WTC11 (cell line): ENCODE measurements at regions not wholly inside any gene's neighbourhood (a gene's known extent, or its start where the extent isn't known, plus 50 kb on each side); places are given as distances from the start of the nearest gene placed in this dataset.

Source experiments
- ATAC-seq: fragments of 200-7000 bp; cut with Tn5 transposase; 2 replicates; pipeline ENCODE4 v1.10.0; 2021; ENCODE audit warnings: mild to moderate bottlenecking, moderate library complexity
- CTCF ChIA-PET: fragments of 300-600 bp; sonication (Branson Sonifier 250); formaldehyde crosslinking; loops from one replicate; lab custom pipeline; 2021; ENCODE audit warnings: antibody characterized with exemption; lab: Charles Lee
- POLR2A ChIA-PET: fragments of 350-600 bp; sonication (Branson Sonifier 250); formaldehyde crosslinking; loops from one replicate; lab custom pipeline; 2021; ENCODE audit warnings: antibody characterized with exemption; lab: Charles Lee
- DNase-seq: peaks from one replicate; pipeline ENCODE4 v3.0.0; 2021; ENCODE audit warnings: low spot score
- H3K27ac Mint-ChIP-seq: 2 replicates; pipeline ENCODE4 v1.8.0; 2021; ENCODE audit warnings: mixed read lengths
- H3K27me3 Mint-ChIP-seq: 2 replicates; pipeline ENCODE4 v1.8.0; 2021; ENCODE audit warnings: low read depth, mild to moderate bottlenecking, moderate library complexity, mixed read lengths
- H3K36me3 Mint-ChIP-seq: 2 replicates; pipeline ENCODE4 v1.8.0; 2021; ENCODE audit warnings: mixed read lengths
- H3K4me1 Mint-ChIP-seq: 2 replicates; pipeline ENCODE4 v1.8.0; 2022; ENCODE audit warnings: mixed read lengths
- H3K4me3 Mint-ChIP-seq: 2 replicates; pipeline ENCODE4 v1.8.0; 2021; ENCODE audit warnings: mild to moderate bottlenecking, moderate library complexity, mixed read lengths
- H3K9me3 Mint-ChIP-seq: 2 replicates; pipeline ENCODE4 v1.8.0; 2021; ENCODE audit warnings: mixed read lengths
- ATF1 ChIP-seq: sonication (generic); formaldehyde crosslinking; IDR thresholded peaks from 2 replicates; pipeline ENCODE4 v1.8.1; 2023; ENCODE audit warnings: mild to moderate bottlenecking, moderate library complexity, missing genetic modification reagents
- CREB1 ChIP-seq: sonication (generic); formaldehyde crosslinking; IDR thresholded peaks from 2 replicates; pipeline ENCODE4 v1.8.0; 2023; ENCODE audit warnings: mild to moderate bottlenecking, missing genetic modification reagents
- ELF4 ChIP-seq: sonication (generic); formaldehyde crosslinking; IDR thresholded peaks from 2 replicates; pipeline ENCODE4 v1.8.1; 2022; ENCODE audit warnings: low read depth, mild to moderate bottlenecking, moderate library complexity, missing genetic modification reagents
- ETV6 ChIP-seq: sonication (generic); formaldehyde crosslinking; IDR thresholded peaks from 2 replicates; pipeline ENCODE4 v1.8.1; 2022; ENCODE audit warnings: mild to moderate bottlenecking, missing genetic modification reagents
- GRHL2 ChIP-seq: fragments of 250-450 bp; sonication (Bioruptor Pico); IDR thresholded peaks from 2 replicates; pipeline ENCODE4 v1.8.0; 2022; ENCODE audit warnings: mild to moderate bottlenecking, moderate library complexity; ENCODE audit not compliant: insufficient replicate concordance, severe bottlenecking
- HMGA2 ChIP-seq: fragments of 250-450 bp; sonication (Bioruptor Pico); IDR thresholded peaks from 2 replicates; pipeline ENCODE4 v1.4.0; 2021; ENCODE audit warnings: mild to moderate bottlenecking, moderate library complexity
- KAT7 ChIP-seq: sonication (generic); formaldehyde crosslinking; IDR thresholded peaks from 2 replicates; pipeline ENCODE4 v1.8.1; 2023; ENCODE audit warnings: missing genetic modification reagents, mild to moderate bottlenecking, borderline replicate concordance
- NR1H2 ChIP-seq: sonication (generic); formaldehyde crosslinking; IDR thresholded peaks from 2 replicates; pipeline ENCODE4 v1.9.0; 2021; ENCODE audit warnings: mild to moderate bottlenecking, moderate library complexity, missing genetic modification reagents
- NR2C2 ChIP-seq: sonication (generic); formaldehyde crosslinking; IDR thresholded peaks from 2 replicates; pipeline ENCODE4 v1.8.0; 2022; ENCODE audit warnings: mild to moderate bottlenecking, missing genetic modification reagents
- OVOL2 ChIP-seq: fragments of 250-450 bp; sonication (Bioruptor Pico); IDR thresholded peaks from 2 replicates; pipeline ENCODE4 v1.9.0; 2021; ENCODE audit warnings: mild to moderate bottlenecking, borderline replicate concordance
- TCF7 ChIP-seq: sonication (generic); formaldehyde crosslinking; IDR thresholded peaks from 2 replicates; pipeline ENCODE4 v1.8.0; 2022; ENCODE audit warnings: mild to moderate bottlenecking, low read depth, missing genetic modification reagents, moderate library complexity
- TEAD4 ChIP-seq: sonication (generic); formaldehyde crosslinking; IDR thresholded peaks from 2 replicates; pipeline ENCODE4 v1.8.0; 2022; ENCODE audit warnings: mild to moderate bottlenecking, missing genetic modification reagents
- ZNF138 ChIP-seq: sonication (generic); formaldehyde crosslinking; conservative IDR thresholded peaks from 2 replicates; pipeline ENCODE4 v1.8.1; 2022; ENCODE audit warnings: mild to moderate bottlenecking, moderate library complexity, missing genetic modification reagents
- ZNF317 ChIP-seq: sonication (generic); formaldehyde crosslinking; IDR thresholded peaks from 2 replicates; pipeline ENCODE4 v1.8.1; 2023; ENCODE audit warnings: low read depth, mild to moderate bottlenecking, moderate library complexity, missing genetic modification reagents, borderline replicate concordance
- ZNF396 ChIP-seq: fragments of 250-450 bp; sonication (Bioruptor Pico); IDR thresholded peaks from 2 replicates; pipeline ENCODE4 v1.8.0; 2021; ENCODE audit warnings: mild to moderate bottlenecking, moderate library complexity, borderline replicate concordance
- TF ChIP-seq, protein P1 (sequence below): fragments of 250-450 bp; sonication (Bioruptor Pico); IDR thresholded peaks from 2 replicates; pipeline ENCODE4 v1.9.0; 2021; ENCODE audit warnings: mild to moderate bottlenecking
- TF ChIP-seq, protein P2 (sequence below): sonication (generic); formaldehyde crosslinking; IDR thresholded peaks from 2 replicates; pipeline ENCODE4 v1.8.1; 2023; ENCODE audit warnings: mild to moderate bottlenecking, missing genetic modification reagents
- TF ChIP-seq, protein P3 (sequence below): fragments of 250-450 bp; sonication (Bioruptor Pico); conservative IDR thresholded peaks from 2 replicates; pipeline ENCODE4 v1.9.0; 2021; ENCODE audit warnings: mild to moderate bottlenecking
- TF ChIP-seq, protein P4 (sequence below): sonication (generic); formaldehyde crosslinking; IDR thresholded peaks from 2 replicates; pipeline ENCODE4 v1.8.1; 2022; ENCODE audit warnings: missing genetic modification reagents, borderline replicate concordance
- TF ChIP-seq, protein P5 (sequence below): sonication (generic); formaldehyde crosslinking; IDR thresholded peaks from 2 replicates; pipeline ENCODE4 v1.8.0; 2022; ENCODE audit warnings: mild to moderate bottlenecking, missing genetic modification reagents
- TF ChIP-seq, protein P6 (sequence below): fragments of 250-450 bp; sonication (Bioruptor Pico); IDR thresholded peaks from 2 replicates; pipeline ENCODE4 v2.1.2; 2022; ENCODE audit warnings: mild to moderate bottlenecking, moderate library complexity
- TF ChIP-seq, protein P7 (sequence below): sonication (generic); formaldehyde crosslinking; IDR thresholded peaks from 2 replicates; pipeline ENCODE4 v1.8.0; 2023; ENCODE audit warnings: missing genetic modification reagents
- TF ChIP-seq, protein P8 (sequence below): sonication (generic); formaldehyde crosslinking; IDR thresholded peaks from 2 replicates; pipeline ENCODE4 v1.8.0; 2023; ENCODE audit warnings: mild to moderate bottlenecking, missing genetic modification reagents
- TF ChIP-seq, protein P9 (sequence below): sonication (generic); formaldehyde crosslinking; IDR thresholded peaks from 2 replicates; pipeline ENCODE4 v1.8.1; 2023; ENCODE audit warnings: mild to moderate bottlenecking, missing genetic modification reagents

DNA sequence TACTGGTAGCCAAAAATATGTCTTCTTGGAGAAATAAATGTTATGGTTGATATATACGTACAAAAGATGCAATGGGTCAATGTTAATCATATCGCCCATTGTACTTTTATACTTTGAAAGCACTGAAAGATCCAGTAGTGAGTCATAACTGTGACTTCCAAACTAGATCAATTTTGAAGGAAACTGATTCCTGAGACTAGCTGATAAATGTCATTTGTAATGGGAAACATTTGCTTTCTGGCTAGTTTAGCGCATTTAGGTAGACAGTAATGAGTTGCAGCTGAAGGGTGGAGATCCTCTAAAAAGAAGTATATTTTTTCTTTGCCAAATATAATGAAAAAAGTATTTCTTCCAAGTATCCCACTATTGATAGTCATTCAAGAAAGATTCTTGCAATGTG, 53.5 kb upstream of the ARHGAP21 start (continued):
- TF ChIP-seq, protein P1, sequence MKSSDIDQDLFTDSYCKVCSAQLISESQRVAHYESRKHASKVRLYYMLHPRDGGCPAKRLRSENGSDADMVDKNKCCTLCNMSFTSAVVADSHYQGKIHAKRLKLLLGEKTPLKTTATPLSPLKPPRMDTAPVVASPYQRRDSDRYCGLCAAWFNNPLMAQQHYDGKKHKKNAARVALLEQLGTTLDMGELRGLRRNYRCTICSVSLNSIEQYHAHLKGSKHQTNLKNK (CRISPR knock-in tag): no peak
- TF ChIP-seq NR1H2 (CRISPR knock-in tag): no peak
- TF ChIP-seq, protein P2, sequence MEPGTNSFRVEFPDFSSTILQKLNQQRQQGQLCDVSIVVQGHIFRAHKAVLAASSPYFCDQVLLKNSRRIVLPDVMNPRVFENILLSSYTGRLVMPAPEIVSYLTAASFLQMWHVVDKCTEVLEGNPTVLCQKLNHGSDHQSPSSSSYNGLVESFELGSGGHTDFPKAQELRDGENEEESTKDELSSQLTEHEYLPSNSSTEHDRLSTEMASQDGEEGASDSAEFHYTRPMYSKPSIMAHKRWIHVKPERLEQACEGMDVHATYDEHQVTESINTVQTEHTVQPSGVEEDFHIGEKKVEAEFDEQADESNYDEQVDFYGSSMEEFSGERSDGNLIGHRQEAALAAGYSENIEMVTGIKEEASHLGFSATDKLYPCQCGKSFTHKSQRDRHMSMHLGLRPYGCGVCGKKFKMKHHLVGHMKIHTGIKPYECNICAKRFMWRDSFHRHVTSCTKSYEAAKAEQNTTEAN (CRISPR knock-in tag): no peak
- no peak for TF ChIP-seq OVOL2 (CRISPR knock-in tag)
- TF ChIP-seq TCF7: no peak
- TF ChIP-seq NR2C2 (CRISPR knock-in tag): no peak
- no peak for TF ChIP-seq HMGA2 (CRISPR knock-in tag)

DNA sequence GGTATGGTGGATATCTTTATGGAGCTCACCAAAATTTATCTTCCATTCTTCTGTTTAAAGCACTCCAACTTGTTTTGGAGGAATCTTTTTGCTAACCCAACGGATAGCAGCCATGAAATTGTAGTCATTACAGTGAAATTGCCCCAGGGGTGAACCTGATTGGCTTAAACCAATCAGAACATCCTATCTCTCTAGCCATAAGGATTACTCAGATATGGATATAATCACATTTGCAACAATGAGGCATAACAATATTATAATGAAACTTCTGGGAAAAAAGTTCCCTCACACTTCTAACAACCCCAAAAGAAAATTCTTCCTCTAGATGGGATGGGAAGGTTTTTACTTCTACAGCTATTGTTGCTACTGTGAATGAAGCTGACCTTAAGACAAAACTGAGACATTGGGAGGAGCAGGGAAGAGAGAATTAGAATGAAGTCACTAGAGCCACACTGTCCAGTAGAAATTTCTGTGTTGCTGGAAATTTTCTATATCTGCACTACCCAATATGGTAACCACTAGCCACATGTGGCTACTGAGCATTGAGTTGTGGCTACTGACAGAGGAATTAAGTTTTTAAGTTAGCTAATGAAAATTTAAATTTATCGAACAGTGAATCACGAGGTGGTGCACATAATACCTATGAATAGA, 50.4 kb upstream of the ARHGAP21 start:
- DNase-seq: no peak
- Mint-ChIP-seq H3K36me3 (no peaks in the 10 kb centered on the region), H3K27ac (no peak overlapping the region), H3K9me3 (no peaks in the 10 kb centered on the region), H3K4me1 (no peaks in the 10 kb centered on the region; the same call in 1 of the 2 replicates), H3K4me3 (no peak overlapping the region), H3K27me3 (no peaks in the 10 kb centered on the region)
- ChIA-PET CTCF (no interaction called here), POLR2A (no interaction called here)
- no peak for ATAC-seq
- no peak for TF ChIP-seq ZNF396 (CRISPR knock-in tag)
- no peak for TF ChIP-seq ELF4 (CRISPR knock-in tag)
- TF ChIP-seq, protein P3, sequence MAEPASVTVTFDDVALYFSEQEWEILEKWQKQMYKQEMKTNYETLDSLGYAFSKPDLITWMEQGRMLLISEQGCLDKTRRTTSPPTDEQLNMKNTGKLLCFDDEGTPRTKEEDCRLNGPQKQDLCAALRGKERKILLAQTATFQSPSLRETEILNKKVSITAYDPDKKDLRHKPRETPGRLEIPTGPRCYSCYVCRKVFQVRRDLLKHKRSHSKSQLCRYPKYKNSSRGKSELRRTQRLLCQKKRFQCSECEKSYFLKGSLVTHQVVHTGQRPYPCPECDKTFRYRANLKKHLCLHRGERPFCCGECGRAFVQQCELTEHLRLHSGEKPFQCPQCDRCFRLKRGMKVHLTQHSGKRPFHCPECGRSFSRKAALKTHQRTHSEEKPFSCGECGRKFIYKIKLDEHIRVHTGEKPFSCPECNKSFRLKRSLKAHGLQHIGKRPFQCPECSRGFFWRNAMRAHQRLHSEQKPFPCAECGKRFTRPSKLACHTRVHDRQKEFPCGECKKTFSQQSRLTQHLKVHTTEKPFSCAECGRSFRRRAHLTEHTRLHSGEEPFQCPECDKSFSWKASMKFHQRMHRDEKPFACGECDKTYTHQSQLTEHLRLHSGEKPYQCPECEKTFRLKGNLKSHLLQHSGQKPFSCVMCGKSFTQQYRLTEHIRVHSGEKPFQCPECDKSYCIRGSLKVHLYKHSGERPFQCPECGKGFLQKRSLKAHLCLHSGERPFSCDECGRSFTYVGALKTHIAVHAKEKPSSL: no peak
- no peak for TF ChIP-seq ATF1 (CRISPR knock-in tag)
- TF ChIP-seq, protein P4, sequence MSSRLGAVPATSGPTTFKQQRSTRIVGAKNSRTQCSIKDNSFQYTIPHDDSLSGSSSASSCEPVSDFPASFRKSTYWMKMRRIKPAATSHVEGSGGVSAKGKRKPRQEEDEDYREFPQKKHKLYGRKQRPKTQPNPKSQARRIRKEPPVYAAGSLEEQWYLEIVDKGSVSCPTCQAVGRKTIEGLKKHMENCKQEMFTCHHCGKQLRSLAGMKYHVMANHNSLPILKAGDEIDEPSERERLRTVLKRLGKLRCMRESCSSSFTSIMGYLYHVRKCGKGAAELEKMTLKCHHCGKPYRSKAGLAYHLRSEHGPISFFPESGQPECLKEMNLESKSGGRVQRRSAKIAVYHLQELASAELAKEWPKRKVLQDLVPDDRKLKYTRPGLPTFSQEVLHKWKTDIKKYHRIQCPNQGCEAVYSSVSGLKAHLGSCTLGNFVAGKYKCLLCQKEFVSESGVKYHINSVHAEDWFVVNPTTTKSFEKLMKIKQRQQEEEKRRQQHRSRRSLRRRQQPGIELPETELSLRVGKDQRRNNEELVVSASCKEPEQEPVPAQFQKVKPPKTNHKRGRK (CRISPR knock-in tag): no peak
- TF ChIP-seq TEAD4 (CRISPR knock-in tag): no peak
- TF ChIP-seq, protein P5, sequence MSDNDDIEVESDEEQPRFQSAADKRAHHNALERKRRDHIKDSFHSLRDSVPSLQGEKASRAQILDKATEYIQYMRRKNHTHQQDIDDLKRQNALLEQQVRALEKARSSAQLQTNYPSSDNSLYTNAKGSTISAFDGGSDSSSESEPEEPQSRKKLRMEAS: no peak
- TF ChIP-seq ETV6 (CRISPR knock-in tag): no peak
- TF ChIP-seq, protein P6, sequence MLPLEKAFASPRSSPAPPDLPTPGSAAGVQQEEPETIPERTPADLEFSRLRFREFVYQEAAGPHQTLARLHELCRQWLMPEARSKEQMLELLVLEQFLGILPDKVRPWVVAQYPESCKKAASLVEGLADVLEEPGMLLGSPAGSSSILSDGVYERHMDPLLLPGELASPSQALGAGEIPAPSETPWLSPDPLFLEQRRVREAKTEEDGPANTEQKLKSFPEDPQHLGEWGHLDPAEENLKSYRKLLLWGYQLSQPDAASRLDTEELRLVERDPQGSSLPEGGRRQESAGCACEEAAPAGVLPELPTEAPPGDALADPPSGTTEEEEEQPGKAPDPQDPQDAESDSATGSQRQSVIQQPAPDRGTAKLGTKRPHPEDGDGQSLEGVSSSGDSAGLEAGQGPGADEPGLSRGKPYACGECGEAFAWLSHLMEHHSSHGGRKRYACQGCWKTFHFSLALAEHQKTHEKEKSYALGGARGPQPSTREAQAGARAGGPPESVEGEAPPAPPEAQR (CRISPR knock-in tag): no peak
- TF ChIP-seq ZNF138 (CRISPR knock-in tag): no peak
- TF ChIP-seq CREB1 (CRISPR knock-in tag): no peak
- TF ChIP-seq, protein P7, sequence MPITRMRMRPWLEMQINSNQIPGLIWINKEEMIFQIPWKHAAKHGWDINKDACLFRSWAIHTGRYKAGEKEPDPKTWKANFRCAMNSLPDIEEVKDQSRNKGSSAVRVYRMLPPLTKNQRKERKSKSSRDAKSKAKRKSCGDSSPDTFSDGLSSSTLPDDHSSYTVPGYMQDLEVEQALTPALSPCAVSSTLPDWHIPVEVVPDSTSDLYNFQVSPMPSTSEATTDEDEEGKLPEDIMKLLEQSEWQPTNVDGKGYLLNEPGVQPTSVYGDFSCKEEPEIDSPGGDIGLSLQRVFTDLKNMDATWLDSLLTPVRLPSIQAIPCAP (CRISPR knock-in tag): no peak
- TF ChIP-seq ZNF317 (CRISPR knock-in tag): no peak
- TF ChIP-seq, protein P8, sequence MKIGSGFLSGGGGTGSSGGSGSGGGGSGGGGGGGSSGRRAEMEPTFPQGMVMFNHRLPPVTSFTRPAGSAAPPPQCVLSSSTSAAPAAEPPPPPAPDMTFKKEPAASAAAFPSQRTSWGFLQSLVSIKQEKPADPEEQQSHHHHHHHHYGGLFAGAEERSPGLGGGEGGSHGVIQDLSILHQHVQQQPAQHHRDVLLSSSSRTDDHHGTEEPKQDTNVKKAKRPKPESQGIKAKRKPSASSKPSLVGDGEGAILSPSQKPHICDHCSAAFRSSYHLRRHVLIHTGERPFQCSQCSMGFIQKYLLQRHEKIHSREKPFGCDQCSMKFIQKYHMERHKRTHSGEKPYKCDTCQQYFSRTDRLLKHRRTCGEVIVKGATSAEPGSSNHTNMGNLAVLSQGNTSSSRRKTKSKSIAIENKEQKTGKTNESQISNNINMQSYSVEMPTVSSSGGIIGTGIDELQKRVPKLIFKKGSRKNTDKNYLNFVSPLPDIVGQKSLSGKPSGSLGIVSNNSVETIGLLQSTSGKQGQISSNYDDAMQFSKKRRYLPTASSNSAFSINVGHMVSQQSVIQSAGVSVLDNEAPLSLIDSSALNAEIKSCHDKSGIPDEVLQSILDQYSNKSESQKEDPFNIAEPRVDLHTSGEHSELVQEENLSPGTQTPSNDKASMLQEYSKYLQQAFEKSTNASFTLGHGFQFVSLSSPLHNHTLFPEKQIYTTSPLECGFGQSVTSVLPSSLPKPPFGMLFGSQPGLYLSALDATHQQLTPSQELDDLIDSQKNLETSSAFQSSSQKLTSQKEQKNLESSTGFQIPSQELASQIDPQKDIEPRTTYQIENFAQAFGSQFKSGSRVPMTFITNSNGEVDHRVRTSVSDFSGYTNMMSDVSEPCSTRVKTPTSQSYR (CRISPR knock-in tag): no peak
- TF ChIP-seq TCF7: no peak
- no peak for TF ChIP-seq GRHL2 (CRISPR knock-in tag)
- TF ChIP-seq KAT7 (CRISPR knock-in tag): no peak
- TF ChIP-seq, protein P9, sequence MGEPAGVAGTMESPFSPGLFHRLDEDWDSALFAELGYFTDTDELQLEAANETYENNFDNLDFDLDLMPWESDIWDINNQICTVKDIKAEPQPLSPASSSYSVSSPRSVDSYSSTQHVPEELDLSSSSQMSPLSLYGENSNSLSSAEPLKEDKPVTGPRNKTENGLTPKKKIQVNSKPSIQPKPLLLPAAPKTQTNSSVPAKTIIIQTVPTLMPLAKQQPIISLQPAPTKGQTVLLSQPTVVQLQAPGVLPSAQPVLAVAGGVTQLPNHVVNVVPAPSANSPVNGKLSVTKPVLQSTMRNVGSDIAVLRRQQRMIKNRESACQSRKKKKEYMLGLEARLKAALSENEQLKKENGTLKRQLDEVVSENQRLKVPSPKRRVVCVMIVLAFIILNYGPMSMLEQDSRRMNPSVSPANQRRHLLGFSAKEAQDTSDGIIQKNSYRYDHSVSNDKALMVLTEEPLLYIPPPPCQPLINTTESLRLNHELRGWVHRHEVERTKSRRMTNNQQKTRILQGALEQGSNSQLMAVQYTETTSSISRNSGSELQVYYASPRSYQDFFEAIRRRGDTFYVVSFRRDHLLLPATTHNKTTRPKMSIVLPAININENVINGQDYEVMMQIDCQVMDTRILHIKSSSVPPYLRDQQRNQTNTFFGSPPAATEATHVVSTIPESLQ: no peak
